Adrenal gland (tissue), 9 donors: ENCODE measurements at regions not wholly inside any gene's neighbourhood (a gene's known extent, or its start where the extent isn't known, plus 50 kb on each side); places are given as distances from the start of the nearest gene placed in this dataset.
A peak's percentile ranks its signal among the peaks of the same experiment; 100 is the strongest.

Experiments
- DNase-seq, 7 donors: peaks; one replicate each; pipeline ENCODE4 v3.0.0-alpha.2; 2019 to 2020
- H3K27ac ChIP-seq, 5 donors: fragments of 200-600 bp; sonication (generic) in 4 of 5; 1 replicate in 3 of 5; 2 replicates in 2 of 5; pipeline versions ENCODE4 v1.5.1 to v1.8.0; 2016 to 2020; ENCODE audit warnings: mild to moderate bottlenecking in 1 of 5
- H3K27me3 ChIP-seq: fragments of 200-600 bp; 2 replicates; pipeline ENCODE4 v1.8.0; 2021
- H3K36me3 ChIP-seq, 2 donors: fragments of 200-600 bp; replicated peaks in 1 of 2; 1 replicate in 1 of 2; 2 replicates in 1 of 2; pipeline versions ENCODE4 v1.5.1 to v1.8.0; 2018 to 2022
- H3K4me1 ChIP-seq, 2 donors: fragments of 200-600 bp; replicated peaks in 1 of 2; 1 replicate in 1 of 2; 2 replicates in 1 of 2; pipeline versions ENCODE4 v1.5.1 to v1.8.0; 2018 to 2021
- H3K4me3 ChIP-seq, 4 donors: fragments of 200-600 bp; sonication (generic) in 3 of 4; one replicate each; pipeline ENCODE4 v1.5.1; 2016 to 2018
- H3K9me3 ChIP-seq, 3 donors: fragments of 200-600 bp; sonication (generic) in 1 of 3; replicated peaks in 1 of 3; 1 replicate in 2 of 3; 2 replicates in 1 of 3; pipeline versions ENCODE4 v1.5.1 to v1.8.0; 2016 to 2021
- CTCF ChIP-seq, 6 experiments: fragments of 450-650 bp in 4 of 6; fragments of 200-600 bp in 2 of 6; sonication (generic) in 1 of 6; IDR thresholded peaks; 1 replicate in 5 of 6; 2 replicates in 1 of 6; pipeline versions ENCODE4 v1.5.1 to v1.8.0; 2016 to 2021; ENCODE audit warnings: antibody characterized with exemption in 6 of 6, mild to moderate bottlenecking in 2 of 6, moderate library complexity in 1 of 6
- POLR2A ChIP-seq, 2 donors: fragments of 450-650 bp; IDR thresholded peaks; one replicate each; pipeline ENCODE4 v1.6.1; 2017; ENCODE audit warnings: antibody characterized with exemption in 2 of 2, mild to moderate bottlenecking in 2 of 2, moderate library complexity in 1 of 2
- WGBS, 4 donors: extraction: QIAGEN DNeasy Blood & Tissue Kit in 2 of 4; methylation state at CpG; one replicate each; pipeline versions ENCODE4 v1.1.5 to v1.1.7; 2013 to 2017; 5-methylcytosine and 5-hydroxymethylcytosine counted together
- intact Hi-C, 2 donors: fragments of 100-400 bp; cut with DNase I; formaldehyde crosslinking; loops; one replicate each; pipeline versions ENCODE4 v1.14.1 to v1.15.0; 2022 to 2023
- microRNA-seq, 3 donors: library from miRNA; unstranded; fragments of <30 nt; microRNA quantifications; one replicate each; pipeline ENCODE4, GENCODE V29; 2017 to 2020
- small RNA-seq, 2 donors: library from RNA; depleted of rRNA; stranded (forward); fragments of <200 nt; gene quantifications; one replicate each; pipeline ENCODE3, GENCODE V24; 2016
- donor health status: healthy with polysubstance abuse.
- donor health status: Bipolar disorder and iron deficiency.
- donor health status: DM: yes; HTN: yes; CAD: no.
- donor health status: DM: no; HTN: no; CAD: no.
- donor health status: DM: no; HTN: no; CAD: no.

DNA sequence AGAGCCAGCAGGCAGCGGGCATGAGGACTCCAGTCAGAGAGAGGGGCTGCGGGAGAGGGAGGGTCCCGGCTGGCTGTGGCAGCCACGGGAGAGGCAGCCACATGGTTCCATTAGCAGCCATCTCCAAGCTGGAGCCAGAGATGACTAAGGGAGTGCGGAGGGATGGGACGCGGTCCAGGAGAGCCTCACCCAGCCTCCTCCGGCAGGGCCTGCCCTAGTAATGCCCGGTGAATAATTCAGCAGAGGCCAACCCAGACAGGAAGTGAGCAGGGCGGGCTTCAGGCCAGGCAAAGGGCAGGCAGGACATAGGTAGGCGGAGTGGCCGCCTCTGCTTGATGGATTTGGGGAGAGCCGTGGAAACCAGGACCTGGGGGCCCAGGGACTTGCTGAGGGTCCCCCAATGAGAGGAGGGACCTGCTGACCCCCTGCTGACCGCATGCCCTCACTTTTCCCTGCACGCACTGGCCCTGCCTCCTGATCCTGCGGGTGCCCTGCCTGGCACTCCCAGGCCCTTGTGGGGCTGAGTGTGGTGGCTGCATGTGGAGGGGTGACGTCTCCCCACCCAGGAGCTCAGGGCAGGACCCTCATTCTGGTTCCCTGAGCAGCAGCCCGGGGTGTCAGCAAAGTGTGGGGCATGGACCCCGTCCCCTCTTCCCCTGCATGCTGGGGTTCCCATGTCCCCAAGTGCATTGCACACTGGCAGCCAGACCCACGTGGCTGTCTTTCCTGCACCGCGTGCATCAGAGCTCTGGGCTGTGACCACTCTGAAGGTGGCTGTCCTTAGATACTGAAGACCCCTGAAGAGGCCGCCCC lies 51.8 kb upstream of the SLCO4A1 start:
- no peak for TF ChIP-seq POLR2A (IDR thresholded peaks at IDR 0.05)
- TF ChIP-seq CTCF (IDR thresholded peaks at IDR 0.05) = no peak
- DNase-seq = peak; percentile 70 to 93 (median 90)
- H3K27me3 ChIP-seq = peaks cover 5% of the 10 kb centered on the region

GRCh38 chr20:62591122-62591468 lies 51.2 kb upstream of the SLCO4A1 start:
- Histone ChIP-seq H3K4me1 (peaks cover 4 to 18% of the 10 kb centered on the region in 2 donors), H3K4me3 (no peak overlapping the region), H3K27ac (no peak overlapping the region), H3K9me3 (no peaks in the 10 kb centered on the region), H3K27me3 (no peaks in the 10 kb centered on the region), H3K36me3 (no peaks in the 10 kb centered on the region)
- WGBS, 4 donors = 70 to 74% (median 72%) methylated on average over 11 of the region's 11 CpGs
- DNase-seq = no peak
- intact Hi-C loops = no loop called here
- TF ChIP-seq CTCF (IDR thresholded peaks at IDR 0.05) (no peak), POLR2A (IDR thresholded peaks at IDR 0.05) (no peak)

More for the DNA sequence above, 51.8 kb upstream of the SLCO4A1 start:
- Histone ChIP-seq H3K4me1 (peaks cover 0 to 15% of the 10 kb centered on the region in 2 donors), H3K27ac (no peak overlapping the region), H3K9me3 (no peaks in the 10 kb centered on the region), H3K4me3 (no peak overlapping the region), H3K36me3 (no peaks in the 10 kb centered on the region)
- intact Hi-C loops = no loop called here
- WGBS, 4 donors = 32 to 55% (median 53%) methylated on average over 12 to 23 of the region's 23 CpGs

GRCh38 chr20:62591591-62591990 lies 50.7 kb upstream of the SLCO4A1 start:
- TF ChIP-seq CTCF (IDR thresholded peaks at IDR 0.05) (no peak), POLR2A (IDR thresholded peaks at IDR 0.05) (no peak)
- H3K9me3 ChIP-seq = no peaks in the 10 kb centered on the region
- H3K36me3 ChIP-seq = no peaks in the 10 kb centered on the region
- intact Hi-C loops = no loop called here
- H3K4me1 ChIP-seq = peaks cover 4 to 18% of the 10 kb centered on the region in 2 donors
- 78 to 86% (median 83%) methylated on average over 7 to 10 of the region's 10 CpGs for WGBS, 4 donors
- DNase-seq = no peak
- H3K27me3 ChIP-seq = peaks cover 5% of the 10 kb centered on the region
- H3K4me3 ChIP-seq = no peak overlapping the region
- H3K27ac ChIP-seq = no peak overlapping the region

Small RNA genes in the stretch of these regions (microRNA-seq; reads per million reads assigned to microRNA genes)
- 0.28 to 3.1 (median 2.7) reads per million in 3 donors for gene MIR1-1
- 0 reads per million in 3 donors for gene MIR133A2

Small RNA genes in the stretch of these regions (small RNA-seq; reads per million reads assigned to genes)
- 0 reads per million in 2 donors for gene MIR1-1
